Endothelial cell of umbilical vein (primary cell): ENCODE measurements at regions not wholly inside any gene's neighbourhood (a gene's known extent, or its start where the extent isn't known, plus 50 kb on each side); places are given as distances from the start of the nearest gene placed in this dataset.

ENCODE experiments used
- BruUV-seq: library from RNA; stranded (reverse); fragments of 400-500 nt; replicated peaks from 2 replicates; lab custom pipeline; 2021; lab: Mats Ljungman, UMichigan
- CTCF ChIA-PET: fragments of 300-600, 350-600 bp; sonication (Branson Sonifier 250); formaldehyde crosslinking; loops from one replicate; lab custom pipeline; 2021; ENCODE audit warnings: antibody characterized with exemption, inconsistent platforms; lab: Charles Lee
- POLR2A ChIA-PET: fragments of 300-600, 350-600 bp; sonication (Branson Sonifier 250); formaldehyde crosslinking; loops from one replicate; lab custom pipeline; 2021; ENCODE audit warnings: antibody characterized with exemption, inconsistent platforms; lab: Charles Lee
- DNase-seq: peaks from one replicate; pipeline ENCODE4 v3.0.0-alpha.2; 2011; ENCODE audit warnings: low read depth, low spot score
- FAIRE-seq: peaks from 2 replicates; lab custom pipeline; 2011; peaks lifted over from hg19 to GRCh38; lab: Jason Lieb, UNC
- H2AFZ ChIP-seq: 2 replicates; pipeline ENCODE4 v1.6.0; 2012; ENCODE audit warnings: low read depth, low read length, control low read depth, inconsistent platforms
- H3K27ac ChIP-seq: 2 replicates; pipeline ENCODE4 v1.5.1; 2011; ENCODE audit warnings: low read depth, mild to moderate bottlenecking, control low read depth, low read length, moderate library complexity; ENCODE audit not compliant: insufficient read depth
- H3K27me3 ChIP-seq, 2 experiments: 2 replicates each; pipeline versions ENCODE4 v1.6.0 to v1.6.1; 2011; ENCODE audit warnings: low read length in 2 of 2, mixed read lengths in 1 of 2; ENCODE audit not compliant: control insufficient read depth in 2 of 2, insufficient read depth in 2 of 2
- H3K36me3 ChIP-seq, 2 experiments: 2 replicates in 1 of 2; 3 replicates in 1 of 2; pipeline ENCODE4 v1.5.1; 2011; ENCODE audit warnings: low read length in 2 of 2, mild to moderate bottlenecking in 1 of 2, moderate library complexity in 1 of 2; ENCODE audit not compliant: control insufficient read depth in 2 of 2, insufficient read depth in 2 of 2; ENCODE audit errors: extremely low read depth in 1 of 2
- H3K4me1 ChIP-seq: 3 replicates; pipeline ENCODE4 v1.5.1; 2011; ENCODE audit warnings: mild to moderate bottlenecking, low read length; ENCODE audit not compliant: control insufficient read depth, insufficient read depth; ENCODE audit errors: extremely low read depth
- H3K4me2 ChIP-seq: 2 replicates; pipeline ENCODE4 v1.6.1; 2011; ENCODE audit warnings: low read length, control low read depth, mixed read lengths; ENCODE audit not compliant: insufficient read depth
- H3K4me3 ChIP-seq, 3 experiments: fragments of 200-600 bp in 1 of 3; sonication (generic), shearing (Covaris generic) in 1 of 3; replicated peaks in 1 of 3; 2 replicates each; pipeline ENCODE4 v1.5.1; 2011 to 2016; ENCODE audit warnings: control low read depth in 3 of 3, low read length in 3 of 3, mild to moderate bottlenecking in 2 of 3, inconsistent platforms in 1 of 3, low read depth in 1 of 3, moderate library complexity in 1 of 3; ENCODE audit not compliant: insufficient read depth in 1 of 3
- H3K79me2 ChIP-seq: 2 replicates; pipeline ENCODE4 v1.6.0; 2012; ENCODE audit warnings: low read length, inconsistent platforms; ENCODE audit not compliant: control insufficient read depth, insufficient read depth
- H3K9ac ChIP-seq: replicated peaks from 2 replicates; pipeline ENCODE3; 2011; ENCODE audit warnings: low read length, control low read depth; ENCODE audit not compliant: insufficient read depth; ENCODE audit errors: extremely low read depth
- H3K9me1 ChIP-seq: replicated peaks from 3 replicates; pipeline ENCODE4 v1.6.0; 2011; ENCODE audit warnings: mild to moderate bottlenecking, low read length; ENCODE audit not compliant: control insufficient read depth, insufficient read depth; ENCODE audit errors: extremely low read depth
- H3K9me3 ChIP-seq: replicated peaks from 2 replicates; pipeline ENCODE4 v1.5.1; 2012; ENCODE audit warnings: low read length, inconsistent platforms; ENCODE audit not compliant: control insufficient read depth, insufficient read depth
- H4K20me1 ChIP-seq: replicated peaks from 2 replicates; pipeline ENCODE3; 2011; ENCODE audit warnings: mild to moderate bottlenecking, low read length; ENCODE audit not compliant: control insufficient read depth, insufficient read depth; ENCODE audit errors: extremely low read depth
- EZH2 ChIP-seq: IDR thresholded peaks from 2 replicates; pipeline ENCODE4 v1.6.1; 2012; ENCODE audit warnings: borderline replicate concordance, low read depth, mild to moderate bottlenecking, moderate library complexity, low read length, inconsistent platforms; ENCODE audit not compliant: severe bottlenecking
- FOS ChIP-seq: IDR thresholded peaks from 2 replicates; pipeline ENCODE4 v1.6.1; 2011; ENCODE audit warnings: mild to moderate bottlenecking, low read length, moderate library complexity, borderline replicate concordance; ENCODE audit not compliant: insufficient read depth
- GATA2 ChIP-seq: IDR thresholded peaks from 2 replicates; pipeline ENCODE4 v1.7.0; 2011; ENCODE audit warnings: low read depth, mild to moderate bottlenecking, moderate library complexity, mixed read lengths, low read length; ENCODE audit not compliant: insufficient read length, insufficient read depth
- JUN ChIP-seq: IDR thresholded peaks from 2 replicates; pipeline ENCODE4 v1.6.1; 2011; ENCODE audit warnings: borderline replicate concordance, low read depth; ENCODE audit not compliant: insufficient read length, insufficient read depth
- MYC ChIP-seq: IDR thresholded peaks from one replicate; pipeline ENCODE4 v1.6.1; 2011; ENCODE audit warnings: mild to moderate bottlenecking, low read depth, low read length
- POLR2A ChIP-seq: IDR thresholded peaks from 2 replicates; pipeline ENCODE4 v1.6.1; 2012; ENCODE audit warnings: low read depth, mild to moderate bottlenecking, control low read depth, low read length
- POLR2AphosphoS5 ChIP-seq: IDR thresholded peaks from 2 replicates; pipeline ENCODE4 v1.6.1; 2012; ENCODE audit warnings: low read depth, mild to moderate bottlenecking, control low read depth, low read length, moderate library complexity; ENCODE audit not compliant: insufficient read depth
- dilution Hi-C: fragments of 300-500 bp; cut with MboI; formaldehyde crosslinking; loops from one replicate; pipeline ENCODE4 v1.15.0; 2019; ENCODE audit warnings: low sequenced_read_pairs; ENCODE audit not compliant: extremely low pct_ligation_motif_present
- intact Hi-C: fragments of 100-400 bp; cut with micrococcal nuclease; formaldehyde crosslinking; loops from one replicate; pipeline ENCODE4 v1.10.0; 2022
- TF ChIP-seq, protein P1 (sequence below): IDR thresholded peaks from 2 replicates; pipeline ENCODE4 v1.6.1; 2011; ENCODE audit not compliant: insufficient read depth, insufficient read length
- TF ChIP-seq, protein P2 (sequence below), 2 donors: IDR thresholded peaks; 1 replicate in 1 of 2; 2 replicates in 1 of 2; pipeline ENCODE4 v1.5.1; 2011; ENCODE audit warnings: low read length in 2 of 2, mild to moderate bottlenecking in 2 of 2, moderate library complexity in 2 of 2, control low read depth in 1 of 2, inconsistent platforms in 1 of 2, low read depth in 1 of 2; ENCODE audit not compliant: insufficient read depth in 1 of 2; ENCODE audit errors: extremely low read depth in 1 of 2

DNA sequence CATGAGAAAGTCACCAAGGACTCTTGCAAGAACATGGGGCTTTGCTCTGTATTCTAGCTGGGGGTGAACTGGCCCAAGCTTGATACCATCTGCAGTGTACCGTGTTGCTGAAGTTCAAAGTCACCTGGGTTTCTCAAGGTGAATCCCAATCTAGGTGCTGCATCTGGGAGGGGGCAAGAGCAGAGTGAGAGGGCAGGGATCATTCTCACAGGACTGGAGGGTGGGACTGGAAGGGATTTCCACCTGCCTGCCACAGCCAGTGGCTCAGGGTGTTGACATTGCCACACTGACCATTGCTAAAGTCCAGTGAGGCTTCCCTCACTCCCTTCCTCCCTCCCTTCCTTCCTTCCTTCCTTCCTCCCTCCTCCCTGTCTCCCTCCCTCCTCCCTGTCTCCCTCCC, 98.7 kb downstream of the MYCN start:
- CTCF ChIA-PET: no interaction called here
- dilution Hi-C loops: no loop called here
- H3K4me2 ChIP-seq: no peak overlapping the region
- no peaks in the 10 kb centered on the region for H3K36me3 ChIP-seq
- no peaks in the 10 kb centered on the region for H3K79me2 ChIP-seq
- H3K27me3 ChIP-seq: no peaks in the 10 kb centered on the region
- H3K9me3 ChIP-seq: no peaks in the 10 kb centered on the region
- H3K9me1 ChIP-seq: no peaks in the 10 kb centered on the region
- H2AFZ ChIP-seq: no peak overlapping the region
- no TSS peak for BruUV-seq
- H3K4me3 ChIP-seq: no peak overlapping the region
- TF ChIP-seq GATA2 (no peak), POLR2AphosphoS5 (no peak), FOS (no peak), EZH2 (no peak), JUN (no peak), POLR2A (no peak), MYC (no peak)
- TF ChIP-seq, protein P1, sequence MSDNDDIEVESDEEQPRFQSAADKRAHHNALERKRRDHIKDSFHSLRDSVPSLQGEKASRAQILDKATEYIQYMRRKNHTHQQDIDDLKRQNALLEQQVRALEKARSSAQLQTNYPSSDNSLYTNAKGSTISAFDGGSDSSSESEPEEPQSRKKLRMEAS: no peak
- TF ChIP-seq, protein P2, sequence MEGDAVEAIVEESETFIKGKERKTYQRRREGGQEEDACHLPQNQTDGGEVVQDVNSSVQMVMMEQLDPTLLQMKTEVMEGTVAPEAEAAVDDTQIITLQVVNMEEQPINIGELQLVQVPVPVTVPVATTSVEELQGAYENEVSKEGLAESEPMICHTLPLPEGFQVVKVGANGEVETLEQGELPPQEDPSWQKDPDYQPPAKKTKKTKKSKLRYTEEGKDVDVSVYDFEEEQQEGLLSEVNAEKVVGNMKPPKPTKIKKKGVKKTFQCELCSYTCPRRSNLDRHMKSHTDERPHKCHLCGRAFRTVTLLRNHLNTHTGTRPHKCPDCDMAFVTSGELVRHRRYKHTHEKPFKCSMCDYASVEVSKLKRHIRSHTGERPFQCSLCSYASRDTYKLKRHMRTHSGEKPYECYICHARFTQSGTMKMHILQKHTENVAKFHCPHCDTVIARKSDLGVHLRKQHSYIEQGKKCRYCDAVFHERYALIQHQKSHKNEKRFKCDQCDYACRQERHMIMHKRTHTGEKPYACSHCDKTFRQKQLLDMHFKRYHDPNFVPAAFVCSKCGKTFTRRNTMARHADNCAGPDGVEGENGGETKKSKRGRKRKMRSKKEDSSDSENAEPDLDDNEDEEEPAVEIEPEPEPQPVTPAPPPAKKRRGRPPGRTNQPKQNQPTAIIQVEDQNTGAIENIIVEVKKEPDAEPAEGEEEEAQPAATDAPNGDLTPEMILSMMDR (IDR thresholded peaks at IDR 0.05; ENCODE audit: extremely low read depth in 1 of 2, insufficient read depth in 1 of 2, low read depth in 1 of 2, low read length in 2 of 2): no peak
- POLR2A ChIA-PET: no interaction called here
- H3K9ac ChIP-seq: no peak overlapping the region
- DNase-seq: no peak
- no peaks in the 10 kb centered on the region for H4K20me1 ChIP-seq
- H3K4me1 ChIP-seq: no peaks in the 10 kb centered on the region
- no peak for FAIRE-seq
- no peak overlapping the region for H3K27ac ChIP-seq
- intact Hi-C loops: no loop called here
